PC-3 (cell line): ENCODE measurements at regions not wholly inside any gene's neighbourhood (a gene's known extent, or its start where the extent isn't known, plus 50 kb on each side); places are given as distances from the start of the nearest gene placed in this dataset.

Experiments used
- ATAC-seq: fragments of 200-7000 bp; cut with Tn5 transposase; 2 replicates; pipeline ENCODE4 v1.9.1; 2020; ENCODE audit warnings: mild to moderate bottlenecking, moderate library complexity
- BruUV-seq: library from RNA; stranded (reverse); fragments of 400-500 nt; replicated peaks from 2 replicates; lab custom pipeline; 2021; lab: Mats Ljungman, UMichigan
- CTCF ChIA-PET: fragments of 300-600 bp; sonication (Branson Sonifier 250); formaldehyde crosslinking; loops from one replicate; lab custom pipeline; 2022; ENCODE audit warnings: antibody characterized with exemption; lab: Charles Lee
- POLR2A ChIA-PET: fragments of 300-600 bp; sonication (Branson Sonifier 250); formaldehyde crosslinking; loops from one replicate; lab custom pipeline; 2022; ENCODE audit warnings: antibody characterized with exemption; ENCODE audit not compliant: unreplicated experiment; lab: Charles Lee
- DNase-seq: peaks from one replicate; pipeline ENCODE4 v3.0.0-alpha.2; 2015
- H2AFZ ChIP-seq: fragments of 300-600 bp; sonication (generic); 2 replicates; pipeline ENCODE4 v1.6.0; 2016; ENCODE audit warnings: antibody characterized with exemption, low read length
- H3F3A ChIP-seq: fragments of 300-600 bp; sonication (generic); one replicate; pipeline ENCODE4 v1.6.0; 2017; ENCODE audit warnings: antibody characterized with exemption, low read length, control low read depth, mild to moderate bottlenecking; ENCODE audit not compliant: unreplicated experiment
- H3K27ac ChIP-seq: fragments of 300-600 bp; sonication (generic); 2 replicates; pipeline ENCODE4 v1.5.1; 2016; ENCODE audit warnings: mild to moderate bottlenecking, low read length
- H3K27me3 ChIP-seq: fragments of 300-600 bp; sonication (generic); 2 replicates; pipeline ENCODE4 v1.6.1; 2016; ENCODE audit warnings: low read length, mixed read lengths
- H3K36me3 ChIP-seq: fragments of 300-600 bp; sonication (generic); 2 replicates; pipeline ENCODE4 v1.6.1; 2016; ENCODE audit warnings: low read depth, mixed run types, low read length, mixed read lengths
- H3K4me1 ChIP-seq: fragments of 300-600 bp; sonication (generic); 2 replicates; pipeline ENCODE4 v1.5.1; 2016; ENCODE audit warnings: low read length; ENCODE audit not compliant: insufficient read depth
- H3K4me2 ChIP-seq: fragments of 300-600 bp; sonication (generic); 2 replicates; pipeline ENCODE4 v1.6.0; 2016; ENCODE audit warnings: low read length
- H3K4me3 ChIP-seq: fragments of 300-600 bp; sonication (generic); 2 replicates; pipeline ENCODE4 v1.5.1; 2016; ENCODE audit warnings: mild to moderate bottlenecking, low read length, mixed read lengths
- H3K79me2 ChIP-seq: fragments of 300-600 bp; sonication (generic); 2 replicates; pipeline ENCODE4 v1.6.1; 2017; ENCODE audit warnings: low read length, mixed read lengths
- H3K9ac ChIP-seq: fragments of 300-600 bp; sonication (generic); 2 replicates; pipeline ENCODE4 v1.6.0; 2016; ENCODE audit warnings: mild to moderate bottlenecking, low read length
- H3K9me2 ChIP-seq: fragments of 300-600 bp; sonication (generic); replicated peaks from 2 replicates; pipeline ENCODE4 v1.6.1; 2016; ENCODE audit warnings: mixed run types, low read length, mixed read lengths
- H3K9me3 ChIP-seq: fragments of 300-600 bp; sonication (generic); 2 replicates; pipeline ENCODE4 v1.6.1; 2016; ENCODE audit warnings: low read length, mixed read lengths
- H4K20me1 ChIP-seq: fragments of 300-600 bp; sonication (generic); 2 replicates; pipeline ENCODE4 v1.6.1; 2016; ENCODE audit warnings: low read length, mixed read lengths
- EZH2 ChIP-seq: fragments of 300-600 bp; sonication (generic); IDR thresholded peaks from one replicate; pipeline ENCODE4 v1.6.1; 2017; ENCODE audit warnings: antibody characterized with exemption, mild to moderate bottlenecking, low read length; ENCODE audit not compliant: unreplicated experiment
- EZH2phosphoT487 ChIP-seq: fragments of 300-600 bp; sonication (generic); IDR thresholded peaks from 2 replicates; pipeline ENCODE4 v1.6.1; 2018; ENCODE audit warnings: mild to moderate bottlenecking, antibody characterized with exemption, low read length, borderline replicate concordance
- intact Hi-C: fragments of 100-400 bp; cut with micrococcal nuclease; formaldehyde crosslinking; loops from 2 replicates; pipeline ENCODE4 v1.9.0; 2023
- TF ChIP-seq, protein P1 (sequence below): fragments of 300-600 bp; sonication (generic); conservative IDR thresholded peaks from 2 replicates; pipeline ENCODE4 v1.5.1; 2017; ENCODE audit warnings: antibody characterized with exemption, low read depth, mild to moderate bottlenecking, low read length

DNA sequence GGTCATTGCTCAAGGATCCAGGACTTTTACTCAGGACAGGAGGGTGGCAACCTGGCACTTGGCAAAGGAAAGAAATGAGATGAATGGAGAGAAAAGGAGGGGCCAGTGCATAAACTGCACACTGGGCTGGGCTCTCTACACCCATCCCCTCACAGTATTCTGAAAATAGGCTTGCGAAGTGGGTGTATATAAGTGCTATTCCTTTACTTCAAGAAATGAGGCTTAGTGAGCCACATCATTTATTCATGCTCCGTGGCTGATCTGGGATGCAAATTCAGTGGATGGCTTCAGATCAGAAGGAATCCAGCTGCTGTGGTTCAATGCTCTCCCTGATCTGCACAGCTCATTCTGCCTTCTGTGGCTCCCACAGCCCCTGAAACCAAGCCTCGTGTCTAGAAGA lies 297.7 kb downstream of the UQCRFS1 start:
- POLR2A ChIA-PET = no interaction called here
- intact Hi-C loops = no loop called here
- DNase-seq (no peak), ATAC-seq (no peak)
- H3K9ac ChIP-seq = no peak overlapping the region
- no peak overlapping the region for H3K4me3 ChIP-seq
- no peaks in the 10 kb centered on the region for H3K27me3 ChIP-seq
- CTCF ChIA-PET = no interaction called here
- no TSS peak for BruUV-seq
- H3K36me3 ChIP-seq = no peaks in the 10 kb centered on the region
- no peak overlapping the region for H2AFZ ChIP-seq
- no peak overlapping the region for H3K27ac ChIP-seq
- H3F3A ChIP-seq = no peaks in the 10 kb centered on the region
- H3K9me2 ChIP-seq = no peaks in the 10 kb centered on the region
- H3K9me3 ChIP-seq = no peaks in the 10 kb centered on the region
- no peaks in the 10 kb centered on the region for H4K20me1 ChIP-seq
- no peak overlapping the region for H3K4me2 ChIP-seq
- TF ChIP-seq, protein P1, sequence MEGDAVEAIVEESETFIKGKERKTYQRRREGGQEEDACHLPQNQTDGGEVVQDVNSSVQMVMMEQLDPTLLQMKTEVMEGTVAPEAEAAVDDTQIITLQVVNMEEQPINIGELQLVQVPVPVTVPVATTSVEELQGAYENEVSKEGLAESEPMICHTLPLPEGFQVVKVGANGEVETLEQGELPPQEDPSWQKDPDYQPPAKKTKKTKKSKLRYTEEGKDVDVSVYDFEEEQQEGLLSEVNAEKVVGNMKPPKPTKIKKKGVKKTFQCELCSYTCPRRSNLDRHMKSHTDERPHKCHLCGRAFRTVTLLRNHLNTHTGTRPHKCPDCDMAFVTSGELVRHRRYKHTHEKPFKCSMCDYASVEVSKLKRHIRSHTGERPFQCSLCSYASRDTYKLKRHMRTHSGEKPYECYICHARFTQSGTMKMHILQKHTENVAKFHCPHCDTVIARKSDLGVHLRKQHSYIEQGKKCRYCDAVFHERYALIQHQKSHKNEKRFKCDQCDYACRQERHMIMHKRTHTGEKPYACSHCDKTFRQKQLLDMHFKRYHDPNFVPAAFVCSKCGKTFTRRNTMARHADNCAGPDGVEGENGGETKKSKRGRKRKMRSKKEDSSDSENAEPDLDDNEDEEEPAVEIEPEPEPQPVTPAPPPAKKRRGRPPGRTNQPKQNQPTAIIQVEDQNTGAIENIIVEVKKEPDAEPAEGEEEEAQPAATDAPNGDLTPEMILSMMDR = no peak
- TF ChIP-seq EZH2phosphoT487 (no peak), EZH2 (no peak)
- no peaks in the 10 kb centered on the region for H3K79me2 ChIP-seq
- no peaks in the 10 kb centered on the region for H3K4me1 ChIP-seq

DNA sequence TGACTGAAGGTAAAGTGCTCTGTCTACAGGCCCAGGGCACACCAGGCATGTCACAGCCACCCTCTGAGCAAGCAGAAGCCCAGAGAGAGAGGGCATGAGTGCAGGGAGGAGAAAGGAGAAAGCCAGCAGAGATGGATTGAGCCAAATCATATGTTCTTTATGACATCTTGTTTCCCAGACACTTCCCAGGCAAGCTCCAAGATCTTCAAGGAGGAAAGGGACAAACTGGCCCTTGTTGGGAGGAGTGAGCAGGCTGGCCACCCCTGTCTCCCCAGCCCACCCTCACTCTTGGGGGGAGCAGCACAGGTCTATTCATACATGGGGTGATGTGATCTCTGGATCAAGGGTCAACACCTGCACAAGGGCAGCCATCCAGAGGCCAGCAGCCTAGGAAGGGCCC lies 298.8 kb downstream of the UQCRFS1 start:
- ChIA-PET CTCF (no interaction called here), POLR2A (no interaction called here)
- Histone ChIP-seq H3K4me2 (no peak overlapping the region), H3K9me2 (no peaks in the 10 kb centered on the region), H3K4me1 (no peaks in the 10 kb centered on the region), H4K20me1 (no peaks in the 10 kb centered on the region), H3K27ac (no peak overlapping the region), H3K9ac (no peak overlapping the region), H3K27me3 (no peaks in the 10 kb centered on the region), H3K9me3 (no peaks in the 10 kb centered on the region), H3F3A (no peaks in the 10 kb centered on the region), H3K79me2 (no peaks in the 10 kb centered on the region), H2AFZ (no peak overlapping the region), H3K4me3 (no peak overlapping the region), H3K36me3 (no peaks in the 10 kb centered on the region)
- no peak for ATAC-seq
- intact Hi-C loops = no loop called here
- TF ChIP-seq EZH2phosphoT487 (no peak), EZH2 (no peak)
- TF ChIP-seq, protein P1 = no peak
- BruUV-seq = no TSS peak
- DNase-seq = no peak

DNA sequence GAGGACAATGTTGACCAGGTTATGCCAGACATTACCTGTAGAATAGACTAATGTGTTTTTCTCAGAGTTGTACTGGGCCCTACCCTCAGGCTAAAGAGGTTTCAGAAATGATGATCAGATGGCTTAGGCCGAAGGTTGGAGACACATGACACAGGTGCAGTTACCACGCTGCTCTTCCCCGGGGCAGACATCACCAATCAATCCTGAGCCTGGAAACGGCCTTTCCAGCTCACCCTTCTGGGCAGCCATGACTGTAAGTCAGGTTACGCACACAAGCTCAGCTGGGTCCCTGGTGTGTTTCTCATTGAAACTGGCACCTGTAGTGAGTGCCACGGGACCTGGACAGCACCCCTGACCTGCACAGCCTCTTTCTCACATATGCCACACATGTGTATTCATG lies 299.3 kb downstream of the UQCRFS1 start:
- Histone ChIP-seq H3K4me2 (no peak overlapping the region), H3K27ac (no peak overlapping the region)

More for the DNA sequence above, 299.3 kb downstream of the UQCRFS1 start:
- no peaks in the 10 kb centered on the region for H3F3A ChIP-seq
- H4K20me1 ChIP-seq = no peaks in the 10 kb centered on the region
- no peaks in the 10 kb centered on the region for H3K9me3 ChIP-seq
- no TSS peak for BruUV-seq
- no peak overlapping the region for H3K9ac ChIP-seq
- no peak for ATAC-seq
- H3K36me3 ChIP-seq = no peaks in the 10 kb centered on the region
- DNase-seq = no peak
- intact Hi-C loops = no loop called here
- TF ChIP-seq, protein P1 = no peak
- TF ChIP-seq EZH2 (no peak), EZH2phosphoT487 (no peak)
- H3K27me3 ChIP-seq = no peaks in the 10 kb centered on the region
- ChIA-PET POLR2A (no interaction called here), CTCF (no interaction called here)
- no peak overlapping the region for H2AFZ ChIP-seq
- no peaks in the 10 kb centered on the region for H3K4me1 ChIP-seq
- H3K4me3 ChIP-seq = no peak overlapping the region
- H3K79me2 ChIP-seq = no peaks in the 10 kb centered on the region
- H3K9me2 ChIP-seq = no peaks in the 10 kb centered on the region
